ENCODE measurements at regions not wholly inside any gene's neighbourhood (a gene's known extent, or its start where the extent isn't known, plus 50 kb on each side); places are given as distances from the start of the nearest gene placed in this dataset.

DNA sequence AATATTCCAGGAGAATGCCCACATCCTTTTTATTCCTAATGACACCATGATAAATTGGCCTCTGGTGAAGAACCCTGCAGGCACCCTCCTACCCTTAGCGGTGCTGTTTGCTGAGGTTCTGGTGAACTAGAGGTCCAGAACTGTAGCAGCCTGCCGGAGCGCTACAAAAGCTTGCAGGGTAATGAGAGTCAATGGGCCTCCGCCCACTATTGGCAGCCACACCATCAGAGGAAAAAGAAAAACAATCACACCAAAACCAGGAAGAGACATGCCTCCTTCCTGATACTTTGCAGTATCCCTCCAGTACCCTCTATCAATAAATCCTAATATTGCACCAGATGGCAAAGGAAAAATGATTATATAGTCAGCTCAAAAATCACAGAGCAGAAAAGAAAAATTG is 142.9 kb downstream of the SPTSSA start:
- CTCF ChIA-PET: no interaction called here
- H3K27me3 Mint-ChIP-seq (ENCODE audit: unreplicated experiment): peaks cover 62% of the 10 kb centered on the region
- no TSS peak for BruUV-seq (replicated peaks)

DNA sequence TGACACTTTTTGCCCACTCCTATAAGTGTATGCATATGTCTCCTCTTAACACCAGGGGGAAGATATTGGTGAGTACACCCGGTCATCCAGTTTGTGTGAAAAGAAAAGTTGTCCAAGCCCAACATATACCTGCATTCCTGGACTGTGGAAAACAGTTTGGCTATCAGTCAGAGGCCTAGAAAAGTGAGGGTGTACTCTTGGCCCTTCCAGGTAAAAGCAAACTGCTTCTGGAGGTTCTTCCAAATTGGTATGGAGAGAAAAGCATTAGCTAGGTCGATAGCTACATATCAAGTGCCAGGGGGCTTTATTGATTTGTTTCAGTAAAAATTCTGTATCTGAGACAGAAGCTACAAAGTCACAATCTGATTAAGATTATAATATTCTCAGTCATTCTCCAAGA is 144.0 kb downstream of the SPTSSA start:
- no peak for DNase-seq
- CTCF ChIA-PET: interaction anchor here (0.5 kb wide), 1 partner anchor 183 kb away, joined by 3 read pairs; no protein-coding TSS in a partner anchor
- TF ChIP-seq, protein P1, sequence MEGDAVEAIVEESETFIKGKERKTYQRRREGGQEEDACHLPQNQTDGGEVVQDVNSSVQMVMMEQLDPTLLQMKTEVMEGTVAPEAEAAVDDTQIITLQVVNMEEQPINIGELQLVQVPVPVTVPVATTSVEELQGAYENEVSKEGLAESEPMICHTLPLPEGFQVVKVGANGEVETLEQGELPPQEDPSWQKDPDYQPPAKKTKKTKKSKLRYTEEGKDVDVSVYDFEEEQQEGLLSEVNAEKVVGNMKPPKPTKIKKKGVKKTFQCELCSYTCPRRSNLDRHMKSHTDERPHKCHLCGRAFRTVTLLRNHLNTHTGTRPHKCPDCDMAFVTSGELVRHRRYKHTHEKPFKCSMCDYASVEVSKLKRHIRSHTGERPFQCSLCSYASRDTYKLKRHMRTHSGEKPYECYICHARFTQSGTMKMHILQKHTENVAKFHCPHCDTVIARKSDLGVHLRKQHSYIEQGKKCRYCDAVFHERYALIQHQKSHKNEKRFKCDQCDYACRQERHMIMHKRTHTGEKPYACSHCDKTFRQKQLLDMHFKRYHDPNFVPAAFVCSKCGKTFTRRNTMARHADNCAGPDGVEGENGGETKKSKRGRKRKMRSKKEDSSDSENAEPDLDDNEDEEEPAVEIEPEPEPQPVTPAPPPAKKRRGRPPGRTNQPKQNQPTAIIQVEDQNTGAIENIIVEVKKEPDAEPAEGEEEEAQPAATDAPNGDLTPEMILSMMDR (IDR thresholded peaks at IDR 0.05; ENCODE audit: unreplicated experiment): no peak
- intact Hi-C loops (cut with micrococcal nuclease; ENCODE audit: unreplicated experiment): no loop called here
- Mint-ChIP-seq H3K4me3 (ENCODE audit: low read depth, unreplicated experiment) (no peak overlapping the region), H3K9me3 (ENCODE audit: low read depth, unreplicated experiment) (no peaks in the 10 kb centered on the region), H3K27ac (ENCODE audit: unreplicated experiment) (no peak overlapping the region), H3K36me3 (ENCODE audit: insufficient read depth, unreplicated experiment) (no peaks in the 10 kb centered on the region), H3K27me3 (ENCODE audit: unreplicated experiment) (peaks cover 73% of the 10 kb centered on the region), H3K4me1 (ENCODE audit: low read depth, unreplicated experiment) (no peaks in the 10 kb centered on the region)
- no TSS peak for BruUV-seq (replicated peaks)

More for the DNA sequence above, 142.9 kb downstream of the SPTSSA start:
- DNase-seq: no peak
- Mint-ChIP-seq H3K36me3 (ENCODE audit: insufficient read depth, unreplicated experiment) (no peaks in the 10 kb centered on the region), H3K27ac (ENCODE audit: unreplicated experiment) (no peak overlapping the region), H3K4me1 (ENCODE audit: low read depth, unreplicated experiment) (no peaks in the 10 kb centered on the region), H3K9me3 (ENCODE audit: low read depth, unreplicated experiment) (no peaks in the 10 kb centered on the region), H3K4me3 (ENCODE audit: low read depth, unreplicated experiment) (no peak overlapping the region)
- TF ChIP-seq, protein P1 (IDR thresholded peaks at IDR 0.05; ENCODE audit: unreplicated experiment): no peak
- intact Hi-C loops (cut with micrococcal nuclease; ENCODE audit: unreplicated experiment): no loop called here

DNA sequence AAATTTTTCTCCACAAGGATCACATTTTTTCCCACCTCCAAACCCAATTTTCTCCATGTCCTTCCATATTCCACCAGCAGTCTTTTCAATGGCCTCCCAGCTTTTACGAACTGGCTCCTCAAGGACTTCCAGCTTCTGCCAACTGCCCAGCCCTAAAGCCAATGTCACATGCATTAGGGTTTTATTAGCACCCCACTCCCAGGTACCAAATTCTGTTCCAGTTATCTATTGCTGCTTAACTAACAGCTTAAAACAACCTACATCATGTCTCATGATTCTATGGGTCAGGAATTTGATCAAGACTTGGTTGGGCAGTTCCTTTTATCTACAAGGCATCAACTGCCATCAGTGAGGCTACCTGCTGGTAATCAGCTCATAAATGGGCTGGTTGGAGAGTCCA is 151.3 kb downstream of the SPTSSA start:
- Mint-ChIP-seq H3K27me3 (ENCODE audit: unreplicated experiment) (peaks cover 53% of the 10 kb centered on the region), H3K27ac (ENCODE audit: unreplicated experiment) (no peak overlapping the region), H3K9me3 (ENCODE audit: low read depth, unreplicated experiment) (no peaks in the 10 kb centered on the region), H3K4me3 (ENCODE audit: low read depth, unreplicated experiment) (no peak overlapping the region), H3K4me1 (ENCODE audit: low read depth, unreplicated experiment) (no peaks in the 10 kb centered on the region), H3K36me3 (ENCODE audit: insufficient read depth, unreplicated experiment) (no peaks in the 10 kb centered on the region)
- CTCF ChIA-PET: interaction anchor here (0.6 kb wide), 1 partner anchor 1190 kb away, joined by 3 read pairs; no protein-coding TSS in a partner anchor
- no TSS peak for BruUV-seq (replicated peaks)
- DNase-seq: no peak
- intact Hi-C loops (cut with micrococcal nuclease; ENCODE audit: unreplicated experiment): no loop called here
- TF ChIP-seq, protein P1 (IDR thresholded peaks at IDR 0.05; ENCODE audit: unreplicated experiment): no peak

DNA sequence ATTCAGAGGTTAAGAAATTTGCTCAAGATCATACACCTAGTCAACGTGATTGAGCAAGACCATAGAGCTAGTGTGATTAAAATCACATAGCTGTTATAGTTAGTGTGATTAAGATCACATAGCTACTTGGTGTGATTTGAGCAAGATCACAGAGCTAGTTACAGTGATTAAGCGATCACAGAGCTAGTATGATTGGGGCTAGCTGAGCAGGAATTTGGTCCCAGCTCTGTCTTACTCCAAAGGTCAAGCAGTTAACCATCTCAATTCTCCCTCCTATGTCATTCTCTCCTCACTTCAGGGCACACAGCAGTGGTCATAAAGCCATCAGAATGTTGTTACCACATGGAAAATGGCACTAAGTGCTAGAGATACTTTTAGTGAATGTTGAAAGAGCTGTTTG is 158.2 kb downstream of the SPTSSA start:
- no peak for DNase-seq
- TF ChIP-seq, protein P1 (IDR thresholded peaks at IDR 0.05; ENCODE audit: unreplicated experiment): no peak
- Mint-ChIP-seq H3K27ac (ENCODE audit: unreplicated experiment) (no peak overlapping the region), H3K36me3 (ENCODE audit: insufficient read depth, unreplicated experiment) (no peaks in the 10 kb centered on the region), H3K4me3 (ENCODE audit: low read depth, unreplicated experiment) (no peak overlapping the region), H3K4me1 (ENCODE audit: low read depth, unreplicated experiment) (no peaks in the 10 kb centered on the region), H3K27me3 (ENCODE audit: unreplicated experiment) (peaks cover 17% of the 10 kb centered on the region), H3K9me3 (ENCODE audit: low read depth, unreplicated experiment) (no peaks in the 10 kb centered on the region)
- CTCF ChIA-PET: interaction anchor here (0.7 to 1.3 kb wide), 3 partner anchors 25 to 511 kb away, joined by 3 read pairs; no protein-coding TSS in a partner anchor
- BruUV-seq (replicated peaks): no TSS peak
- intact Hi-C loops (cut with micrococcal nuclease; ENCODE audit: unreplicated experiment): loop anchor here (5.0 kb wide), 2 partner anchors 192 to 627 kb away; no protein-coding TSS in a partner anchor

All from Calu3 (cell line).